ENCODE measurements at regions not wholly inside any gene's neighbourhood (a gene's known extent, or its start where the extent isn't known, plus 50 kb on each side); places are given as distances from the start of the nearest gene placed in this dataset.

DNA sequence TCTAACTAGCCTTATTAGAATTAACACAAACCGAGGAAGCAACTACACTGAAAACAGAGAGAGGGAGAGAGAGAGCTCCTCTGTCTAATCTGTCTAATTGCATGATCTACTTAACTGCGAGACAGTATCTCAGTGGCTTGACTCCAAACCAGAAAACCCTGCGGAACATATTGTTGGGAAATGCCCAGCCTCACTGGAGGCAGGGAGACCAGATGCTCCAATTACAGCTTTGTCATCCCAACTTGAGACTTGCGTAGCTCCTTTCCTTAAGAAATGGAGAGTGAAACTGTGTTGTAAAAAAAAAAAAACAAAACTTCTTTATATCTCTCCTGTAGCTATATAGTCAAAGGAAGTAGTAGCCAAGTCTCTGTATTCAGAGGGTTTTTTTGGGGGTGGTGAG lies 52.0 kb upstream of the ZNRF2 start:
- Mint-ChIP-seq H3K27me3 (no peaks in the 10 kb centered on the region), H3K4me1 (ENCODE audit: low read depth) (no peaks in the 10 kb centered on the region), H3K36me3 (ENCODE audit: low read depth) (no peaks in the 10 kb centered on the region), H3K27ac (no peak overlapping the region), H3K4me3 (no peak overlapping the region), H3K9me3 (no peaks in the 10 kb centered on the region)
- ChIA-PET POLR2A (no interaction called here), CTCF (no interaction called here)
- TF ChIP-seq, protein P1, sequence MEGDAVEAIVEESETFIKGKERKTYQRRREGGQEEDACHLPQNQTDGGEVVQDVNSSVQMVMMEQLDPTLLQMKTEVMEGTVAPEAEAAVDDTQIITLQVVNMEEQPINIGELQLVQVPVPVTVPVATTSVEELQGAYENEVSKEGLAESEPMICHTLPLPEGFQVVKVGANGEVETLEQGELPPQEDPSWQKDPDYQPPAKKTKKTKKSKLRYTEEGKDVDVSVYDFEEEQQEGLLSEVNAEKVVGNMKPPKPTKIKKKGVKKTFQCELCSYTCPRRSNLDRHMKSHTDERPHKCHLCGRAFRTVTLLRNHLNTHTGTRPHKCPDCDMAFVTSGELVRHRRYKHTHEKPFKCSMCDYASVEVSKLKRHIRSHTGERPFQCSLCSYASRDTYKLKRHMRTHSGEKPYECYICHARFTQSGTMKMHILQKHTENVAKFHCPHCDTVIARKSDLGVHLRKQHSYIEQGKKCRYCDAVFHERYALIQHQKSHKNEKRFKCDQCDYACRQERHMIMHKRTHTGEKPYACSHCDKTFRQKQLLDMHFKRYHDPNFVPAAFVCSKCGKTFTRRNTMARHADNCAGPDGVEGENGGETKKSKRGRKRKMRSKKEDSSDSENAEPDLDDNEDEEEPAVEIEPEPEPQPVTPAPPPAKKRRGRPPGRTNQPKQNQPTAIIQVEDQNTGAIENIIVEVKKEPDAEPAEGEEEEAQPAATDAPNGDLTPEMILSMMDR (IDR thresholded peaks at IDR 0.05) = no peak
- intact Hi-C loops (cut with micrococcal nuclease) = no loop called here
- no peak for ATAC-seq
- no peak for DNase-seq
